ENCODE measurements at regions not wholly inside any gene's neighbourhood (a gene's known extent, or its start where the extent isn't known, plus 50 kb on each side); places are given as distances from the start of the nearest gene placed in this dataset.

DNA sequence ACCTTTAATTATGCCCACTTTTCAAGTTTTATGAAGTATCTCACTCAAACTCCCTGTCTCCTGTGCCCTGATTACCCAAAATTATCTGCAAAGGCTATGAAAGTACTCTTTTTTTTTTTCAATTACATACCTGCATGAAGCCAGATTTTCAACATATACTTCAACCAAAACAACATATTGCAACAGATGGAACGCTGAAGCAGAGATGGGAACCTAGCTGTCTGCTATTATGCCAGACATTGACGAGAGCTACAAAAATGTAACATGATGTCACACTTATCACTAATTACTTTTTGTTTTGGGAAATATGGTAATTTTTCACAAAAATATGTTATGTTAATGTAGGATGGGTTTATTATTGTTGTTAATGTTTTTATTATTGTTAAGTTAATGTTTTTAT, 86.5 kb upstream of the SLC1A3 start:
- FAIRE-seq (no peak), DNase-seq (ENCODE audit: low read depth, low spot score) (no peak)
- Histone ChIP-seq H3K9ac (ENCODE audit: control insufficient read depth, extremely low read depth, insufficient read depth, low read length) (no peak overlapping the region), H3K27ac (ENCODE audit: control insufficient read depth, insufficient read depth, low read length) (no peak overlapping the region), H2AFZ (ENCODE audit: control insufficient read depth, low read length) (no peak overlapping the region), H3K9me1 (ENCODE audit: control insufficient read depth, extremely low read depth, insufficient read depth, low read length) (no peaks in the 10 kb centered on the region), H3K4me3 (ENCODE audit: control insufficient read depth in 2 of 3, extremely low read depth in 1 of 3, insufficient read depth in 2 of 3, low read depth in 1 of 3, low read length in 3 of 3) (no peak overlapping the region), H4K20me1 (ENCODE audit: control insufficient read depth, extremely low read depth, insufficient read depth, low read length) (no peaks in the 10 kb centered on the region), H3K4me1 (ENCODE audit: control insufficient read depth, extremely low read depth, insufficient read depth, low read length) (peaks cover 6% of the 10 kb centered on the region), H3K79me2 (ENCODE audit: control insufficient read depth, insufficient read depth, low read length) (no peaks in the 10 kb centered on the region), H3K9me3 (ENCODE audit: control insufficient read depth, low read depth, low read length) (no peaks in the 10 kb centered on the region), H3K27me3 (ENCODE audit: control insufficient read depth, extremely low read depth, insufficient read depth, low read length) (no peaks in the 10 kb centered on the region), H3K36me3 (ENCODE audit: control insufficient read depth in 2 of 2, extremely low read depth in 1 of 2, insufficient read depth in 2 of 2, low read length in 2 of 2) (no peaks in the 10 kb centered on the region), H3K4me2 (ENCODE audit: control insufficient read depth, extremely low read depth, insufficient read depth, low read depth, low read length) (no peak overlapping the region)
- TF ChIP-seq, protein P1, sequence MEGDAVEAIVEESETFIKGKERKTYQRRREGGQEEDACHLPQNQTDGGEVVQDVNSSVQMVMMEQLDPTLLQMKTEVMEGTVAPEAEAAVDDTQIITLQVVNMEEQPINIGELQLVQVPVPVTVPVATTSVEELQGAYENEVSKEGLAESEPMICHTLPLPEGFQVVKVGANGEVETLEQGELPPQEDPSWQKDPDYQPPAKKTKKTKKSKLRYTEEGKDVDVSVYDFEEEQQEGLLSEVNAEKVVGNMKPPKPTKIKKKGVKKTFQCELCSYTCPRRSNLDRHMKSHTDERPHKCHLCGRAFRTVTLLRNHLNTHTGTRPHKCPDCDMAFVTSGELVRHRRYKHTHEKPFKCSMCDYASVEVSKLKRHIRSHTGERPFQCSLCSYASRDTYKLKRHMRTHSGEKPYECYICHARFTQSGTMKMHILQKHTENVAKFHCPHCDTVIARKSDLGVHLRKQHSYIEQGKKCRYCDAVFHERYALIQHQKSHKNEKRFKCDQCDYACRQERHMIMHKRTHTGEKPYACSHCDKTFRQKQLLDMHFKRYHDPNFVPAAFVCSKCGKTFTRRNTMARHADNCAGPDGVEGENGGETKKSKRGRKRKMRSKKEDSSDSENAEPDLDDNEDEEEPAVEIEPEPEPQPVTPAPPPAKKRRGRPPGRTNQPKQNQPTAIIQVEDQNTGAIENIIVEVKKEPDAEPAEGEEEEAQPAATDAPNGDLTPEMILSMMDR (optimal IDR thresholded peaks at IDR 0.05 in 1 of 3, IDR thresholded peaks at IDR 0.05 in 1 of 3, conservative IDR thresholded peaks at IDR 0.05 in 1 of 3; ENCODE audit: extremely low read depth in 1 of 3, insufficient read depth in 2 of 3, low read length in 3 of 3): no peak
- no peak for TF ChIP-seq EZH2 (IDR thresholded peaks at IDR 0.05; ENCODE audit: low read length)
- dilution Hi-C loops (cut with MboI; ENCODE audit: extremely low pct_ligation_motif_present, low sequenced_read_pairs): no loop called here

DNA sequence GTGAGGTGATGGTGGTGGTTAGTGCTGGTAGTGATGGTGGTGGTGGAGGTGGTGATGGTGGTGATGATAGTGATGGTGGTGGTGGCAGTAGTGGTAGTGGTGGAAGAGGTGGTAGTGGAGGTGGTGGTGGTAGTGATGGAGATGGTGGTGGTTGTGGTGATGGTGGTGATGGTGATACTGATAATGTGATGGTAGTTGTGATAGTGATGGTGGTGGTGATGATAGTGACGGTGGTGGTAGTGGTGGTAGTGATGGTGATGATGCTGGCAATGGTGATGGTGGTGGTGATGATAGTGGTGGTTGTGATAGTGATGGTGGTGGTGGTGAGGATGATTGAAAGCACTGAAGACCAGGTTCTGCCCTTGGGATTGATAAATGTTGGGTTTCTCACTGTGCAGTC, 85.2 kb upstream of the SLC1A3 start:
- Histone ChIP-seq H3K79me2 (ENCODE audit: control insufficient read depth, insufficient read depth, low read length) (no peaks in the 10 kb centered on the region), H3K36me3 (ENCODE audit: control insufficient read depth in 2 of 2, extremely low read depth in 1 of 2, insufficient read depth in 2 of 2, low read length in 2 of 2) (no peaks in the 10 kb centered on the region), H2AFZ (ENCODE audit: control insufficient read depth, low read length) (no peak overlapping the region), H3K9ac (ENCODE audit: control insufficient read depth, extremely low read depth, insufficient read depth, low read length) (no peak overlapping the region), H3K27me3 (ENCODE audit: control insufficient read depth, extremely low read depth, insufficient read depth, low read length) (no peaks in the 10 kb centered on the region), H3K4me2 (ENCODE audit: control insufficient read depth, extremely low read depth, insufficient read depth, low read depth, low read length) (no peak overlapping the region), H4K20me1 (ENCODE audit: control insufficient read depth, extremely low read depth, insufficient read depth, low read length) (no peaks in the 10 kb centered on the region), H3K27ac (ENCODE audit: control insufficient read depth, insufficient read depth, low read length) (no peak overlapping the region), H3K9me3 (ENCODE audit: control insufficient read depth, low read depth, low read length) (no peaks in the 10 kb centered on the region), H3K4me1 (ENCODE audit: control insufficient read depth, extremely low read depth, insufficient read depth, low read length) (peaks cover 10% of the 10 kb centered on the region), H3K4me3 (ENCODE audit: control insufficient read depth in 2 of 3, extremely low read depth in 1 of 3, insufficient read depth in 2 of 3, low read depth in 1 of 3, low read length in 3 of 3) (no peak overlapping the region), H3K9me1 (ENCODE audit: control insufficient read depth, extremely low read depth, insufficient read depth, low read length) (no peaks in the 10 kb centered on the region)
- dilution Hi-C loops (cut with MboI; ENCODE audit: extremely low pct_ligation_motif_present, low sequenced_read_pairs): no loop called here
- DNase-seq (ENCODE audit: low read depth, low spot score): no peak
- TF ChIP-seq EZH2 (IDR thresholded peaks at IDR 0.05; ENCODE audit: low read length): no peak
- TF ChIP-seq, protein P1 (optimal IDR thresholded peaks at IDR 0.05 in 1 of 3, IDR thresholded peaks at IDR 0.05 in 1 of 3, conservative IDR thresholded peaks at IDR 0.05 in 1 of 3; ENCODE audit: extremely low read depth in 1 of 3, insufficient read depth in 2 of 3, low read length in 3 of 3): no peak
- FAIRE-seq: no peak

Data from keratinocyte (primary cell).